ENCODE measurements at regions not wholly inside any gene's neighbourhood (a gene's known extent, or its start where the extent isn't known, plus 50 kb on each side); places are given as distances from the start of the nearest gene placed in this dataset.

DNA sequence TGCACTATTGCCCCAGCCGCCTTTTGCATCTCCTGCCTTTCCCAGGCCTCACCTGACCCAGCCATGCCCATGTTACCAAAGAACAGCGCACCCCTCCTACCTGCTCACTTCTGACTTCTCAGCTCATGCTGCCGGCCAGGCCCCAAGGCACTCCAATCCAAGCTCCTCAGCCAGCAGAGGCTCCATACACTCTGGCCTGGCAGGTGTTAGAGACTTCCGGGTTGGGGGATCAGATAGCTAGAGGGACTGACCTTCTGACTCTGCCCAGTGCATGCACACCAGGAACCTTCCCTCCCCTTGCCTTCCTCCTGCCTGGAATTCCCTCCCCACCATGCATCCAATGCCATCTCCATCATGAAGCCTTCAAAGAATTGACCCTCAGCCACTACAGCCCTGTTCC, 56.2 kb upstream of the ZMIZ1 start:
- no peak for DNase-seq (ENCODE audit: low read depth)
- TF ChIP-seq, protein P1, sequence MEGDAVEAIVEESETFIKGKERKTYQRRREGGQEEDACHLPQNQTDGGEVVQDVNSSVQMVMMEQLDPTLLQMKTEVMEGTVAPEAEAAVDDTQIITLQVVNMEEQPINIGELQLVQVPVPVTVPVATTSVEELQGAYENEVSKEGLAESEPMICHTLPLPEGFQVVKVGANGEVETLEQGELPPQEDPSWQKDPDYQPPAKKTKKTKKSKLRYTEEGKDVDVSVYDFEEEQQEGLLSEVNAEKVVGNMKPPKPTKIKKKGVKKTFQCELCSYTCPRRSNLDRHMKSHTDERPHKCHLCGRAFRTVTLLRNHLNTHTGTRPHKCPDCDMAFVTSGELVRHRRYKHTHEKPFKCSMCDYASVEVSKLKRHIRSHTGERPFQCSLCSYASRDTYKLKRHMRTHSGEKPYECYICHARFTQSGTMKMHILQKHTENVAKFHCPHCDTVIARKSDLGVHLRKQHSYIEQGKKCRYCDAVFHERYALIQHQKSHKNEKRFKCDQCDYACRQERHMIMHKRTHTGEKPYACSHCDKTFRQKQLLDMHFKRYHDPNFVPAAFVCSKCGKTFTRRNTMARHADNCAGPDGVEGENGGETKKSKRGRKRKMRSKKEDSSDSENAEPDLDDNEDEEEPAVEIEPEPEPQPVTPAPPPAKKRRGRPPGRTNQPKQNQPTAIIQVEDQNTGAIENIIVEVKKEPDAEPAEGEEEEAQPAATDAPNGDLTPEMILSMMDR (IDR thresholded peaks at IDR 0.05; ENCODE audit: insufficient read depth, low read depth, low read length, missing control alignments): no peak
- no peak overlapping the region for H3K4me3 ChIP-seq (ENCODE audit: low read depth, low read length)

DNA sequence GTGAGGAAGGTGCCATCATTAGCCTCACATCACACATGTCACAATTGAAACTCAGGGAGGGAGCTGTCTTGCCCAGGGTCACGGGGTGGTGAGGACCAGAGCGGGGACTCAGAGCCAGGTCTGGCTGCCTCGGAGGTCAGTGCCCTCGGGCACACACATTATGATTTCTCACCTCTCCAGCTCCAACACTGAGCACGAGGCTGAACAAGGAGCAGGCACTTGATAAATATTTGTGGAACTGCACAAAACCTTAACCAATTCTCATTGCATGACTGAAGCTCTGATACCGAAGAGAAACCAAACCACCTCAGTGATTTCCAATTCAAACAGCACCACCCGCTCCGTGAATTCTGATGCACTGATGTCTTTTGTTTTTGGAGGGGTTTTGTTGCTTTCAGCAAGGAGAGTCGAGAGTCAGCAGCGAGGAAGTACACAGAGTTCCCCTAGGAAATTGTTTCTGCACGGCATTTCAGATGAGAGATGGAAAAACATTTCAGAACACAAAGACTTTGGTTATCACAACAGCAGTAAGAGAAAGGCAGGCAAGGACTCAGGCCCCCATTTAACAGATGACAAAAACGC, 55.3 kb upstream of the ZMIZ1 start:
- no peak overlapping the region for H3K4me3 ChIP-seq (ENCODE audit: low read depth, low read length)
- TF ChIP-seq, protein P1 (IDR thresholded peaks at IDR 0.05; ENCODE audit: insufficient read depth, low read depth, low read length, missing control alignments): no peak

DNA sequence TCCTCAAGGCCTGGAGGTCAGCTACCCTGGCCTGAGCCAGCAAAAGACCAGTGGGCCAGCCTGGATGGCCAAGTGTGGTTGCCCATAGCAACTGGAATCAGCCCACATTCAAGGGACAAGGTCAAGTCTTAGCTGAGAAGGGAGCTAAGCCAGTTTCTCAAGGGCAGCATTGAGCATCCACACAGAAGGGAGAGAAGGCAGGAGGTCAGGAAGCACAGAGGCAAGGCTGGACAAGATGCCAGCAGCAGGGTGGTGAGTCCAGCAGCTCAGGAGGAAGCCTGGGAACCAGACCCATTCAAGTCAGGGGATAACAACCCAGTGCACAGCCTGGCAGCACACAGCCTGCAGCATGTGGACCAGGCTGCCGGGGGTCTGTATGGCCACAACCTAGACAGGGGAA, 54.0 kb upstream of the ZMIZ1 start:
- DNase-seq (ENCODE audit: low read depth): no peak
- no peak overlapping the region for H3K4me3 ChIP-seq (ENCODE audit: low read depth, low read length)
- TF ChIP-seq, protein P1 (IDR thresholded peaks at IDR 0.05; ENCODE audit: insufficient read depth, low read depth, low read length, missing control alignments): no peak

More for the DNA sequence above, 55.3 kb upstream of the ZMIZ1 start:
- DNase-seq (ENCODE audit: low read depth): no peak

DNA sequence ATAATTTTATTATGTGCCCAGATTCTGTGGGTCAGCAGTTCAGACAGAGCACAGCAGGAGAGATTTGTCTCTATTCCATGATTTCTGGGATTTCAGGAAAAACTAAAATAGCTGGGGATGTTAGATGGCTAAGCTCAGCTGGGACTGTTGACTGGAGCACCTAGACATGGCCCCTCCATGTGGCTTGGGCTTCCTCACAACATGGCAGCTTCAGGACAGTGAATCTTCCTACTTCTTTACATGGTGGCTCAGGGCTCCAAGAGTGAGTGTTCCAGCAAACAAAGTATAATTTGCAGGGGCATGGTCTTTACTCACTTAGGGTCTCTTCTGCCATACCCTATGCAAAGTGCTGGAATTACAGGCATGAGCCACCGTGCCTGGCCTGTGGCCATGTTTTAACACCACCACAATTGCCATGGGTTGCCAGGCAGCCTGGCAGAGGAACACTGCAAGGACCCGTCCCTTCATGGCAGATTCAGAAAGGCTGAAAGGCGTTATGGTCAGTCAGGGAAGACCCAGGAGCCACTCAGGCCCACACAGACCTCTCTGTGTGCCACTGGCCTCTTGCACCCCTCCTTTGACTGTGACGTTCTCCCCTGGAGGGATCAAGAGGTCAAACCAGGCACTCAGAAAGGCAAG, 50.8 kb upstream of the ZMIZ1 start:
- TF ChIP-seq, protein P1 (IDR thresholded peaks at IDR 0.05; ENCODE audit: insufficient read depth, low read depth, low read length, missing control alignments): no peak
- H3K4me3 ChIP-seq (ENCODE audit: low read depth, low read length): no peak overlapping the region
- no peak for DNase-seq (ENCODE audit: low read depth)

DNA sequence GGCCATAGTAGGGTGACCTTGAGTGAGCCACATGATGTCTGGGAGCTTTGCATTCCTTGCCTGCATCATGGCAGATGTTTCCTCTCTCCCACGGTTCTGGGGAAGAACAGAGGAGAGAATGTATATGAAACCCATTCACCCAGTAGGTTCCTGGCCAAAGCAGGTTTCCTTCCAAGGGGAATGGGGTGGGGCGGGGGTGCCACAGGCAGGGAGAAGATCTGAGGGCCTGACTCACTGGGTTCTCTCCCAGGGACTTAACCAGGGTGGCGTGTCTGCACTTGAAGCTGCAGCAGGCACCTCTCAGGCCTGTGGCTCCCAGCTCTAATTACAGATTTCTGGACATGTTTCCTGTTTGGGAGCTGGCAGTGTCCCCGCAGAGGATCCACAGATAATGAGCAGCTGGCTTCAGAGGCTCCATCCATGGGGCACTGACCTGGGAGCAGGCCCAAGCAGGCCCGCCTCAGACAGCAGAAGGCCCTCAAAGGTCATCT, 50.2 kb upstream of the ZMIZ1 start:
- no peak overlapping the region for H3K4me3 ChIP-seq (ENCODE audit: low read depth, low read length)
- TF ChIP-seq, protein P1 (IDR thresholded peaks at IDR 0.05; ENCODE audit: insufficient read depth, low read depth, low read length, missing control alignments): no peak
- no peak for DNase-seq (ENCODE audit: low read depth)

All from GM12865 (cell line).